ENCODE measurements at regions not wholly inside any gene's neighbourhood (a gene's known extent, or its start where the extent isn't known, plus 50 kb on each side); places are given as distances from the start of the nearest gene placed in this dataset.
"Not testable (repeated sequence)": the region's sequence is repeated elsewhere in the genome, so short reads cannot be mapped to it uniquely, and the experiment has no call there.

- no peak for DNase-seq
Measured at GRCh38 chrX:63581906-63582305, 203.1 kb downstream of the ARHGEF9 start.

- no peak for DNase-seq
Measured at GRCh38 chrX:63581398-63581797, 203.6 kb downstream of the ARHGEF9 start.

DNA sequence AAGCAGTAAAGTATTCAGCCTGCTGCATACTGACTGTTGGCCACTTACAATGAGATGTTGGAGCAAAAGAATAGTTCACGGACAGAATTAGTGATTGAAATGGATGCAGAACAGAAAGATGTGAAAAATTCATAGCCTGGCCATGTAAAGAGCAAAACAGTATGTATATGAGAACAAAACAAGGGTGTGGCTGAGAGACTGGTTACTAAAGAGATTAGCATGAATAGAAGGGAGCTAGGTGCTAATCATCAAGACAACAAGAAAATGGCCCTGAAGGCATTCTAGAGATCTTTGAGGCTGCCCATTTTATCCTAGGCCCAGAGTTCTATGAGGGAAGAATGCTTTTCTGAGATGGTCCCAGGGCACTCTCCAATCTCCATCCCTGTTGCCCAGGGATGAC is 208.5 kb downstream of the ARHGEF9 start:
- no peak for DNase-seq

DNA sequence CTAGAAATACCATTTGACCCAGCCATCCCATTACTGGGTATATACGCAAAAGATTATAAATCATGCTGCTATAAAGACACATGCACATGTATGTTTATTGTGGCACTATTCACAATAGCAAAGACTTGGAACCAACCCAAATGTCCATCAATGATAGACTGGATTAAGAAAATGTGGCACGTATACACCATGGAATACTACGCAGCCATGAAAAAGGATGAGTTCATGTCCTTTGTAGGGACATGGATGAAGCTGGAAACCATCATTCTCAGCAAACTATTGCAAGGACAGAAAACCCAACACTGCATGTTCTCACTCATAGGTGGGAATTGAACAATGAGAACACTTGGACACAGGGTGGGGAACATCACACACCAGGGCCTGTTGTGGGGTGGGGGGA is 209.3 kb downstream of the ARHGEF9 start:
- not testable (repeated sequence) for DNase-seq

DNA sequence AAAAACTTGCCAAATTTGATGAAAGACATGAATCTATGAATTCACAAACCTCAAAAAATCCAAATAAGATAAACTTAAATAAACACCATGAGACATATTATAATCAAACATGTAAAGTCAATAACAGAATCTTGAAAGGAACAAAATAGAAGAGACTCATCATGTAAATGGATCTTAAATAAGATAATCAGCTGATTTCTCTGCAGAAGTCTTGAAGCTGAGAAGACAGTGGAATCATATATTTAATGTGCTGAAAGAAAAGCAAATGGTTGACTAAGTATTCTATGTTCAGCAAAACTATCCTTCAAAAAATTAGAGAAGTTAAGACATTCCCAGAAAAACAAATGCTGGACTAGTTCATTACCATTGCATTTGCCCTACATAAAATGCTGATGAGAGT is 215.7 kb upstream of the SPIN4 start:
- no peak for DNase-seq

- no peak for DNase-seq
Measured at GRCh38 chrX:63561425-63561824, 210.3 kb upstream of the SPIN4 start.

GRCh38 chrX:63560601-63561218 is 209.6 kb upstream of the SPIN4 start:
- peak; percentile 65 for DNase-seq

- no peak for DNase-seq
Measured at GRCh38 chrX:63551856-63552255, 200.7 kb upstream of the SPIN4 start.

DNA sequence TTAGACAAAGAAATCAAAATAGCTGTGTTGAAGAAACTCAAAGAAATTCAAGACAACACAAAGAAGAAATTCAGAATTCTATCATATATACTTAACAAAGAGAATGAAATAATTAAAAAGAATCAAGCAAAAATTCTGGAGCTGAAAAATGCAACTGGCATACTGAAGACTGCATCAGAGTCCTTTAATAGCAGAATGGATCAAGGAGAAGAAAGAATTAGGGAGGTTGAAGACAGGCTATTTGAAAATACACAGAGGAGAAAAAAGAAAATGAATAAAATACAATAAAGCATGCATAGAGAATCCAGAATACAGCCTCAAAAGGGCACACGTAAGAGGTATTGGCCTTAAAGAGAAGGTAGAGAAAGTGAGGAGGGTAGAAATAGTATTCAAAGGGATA is 179.5 kb upstream of the SPIN4 start:
- no peak for DNase-seq

DNA sequence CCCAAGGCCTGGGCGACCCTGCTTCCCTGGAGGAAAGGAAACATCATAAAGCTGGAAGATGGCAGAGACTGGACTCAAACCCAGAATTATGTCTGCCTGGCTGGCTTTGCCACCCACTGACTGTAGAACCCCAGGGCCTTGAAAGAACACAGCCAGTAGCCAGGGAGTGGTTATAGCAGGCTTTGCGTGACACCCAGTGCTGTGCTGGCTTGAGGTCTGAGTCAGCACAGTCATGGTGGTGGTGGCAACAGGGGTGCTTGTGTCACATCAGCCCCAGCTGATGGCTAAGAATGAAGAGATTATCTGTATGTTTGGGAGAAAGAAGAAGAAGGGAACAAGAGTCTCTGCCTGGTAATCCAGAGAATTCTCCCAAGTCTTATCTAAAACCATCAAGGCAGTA is 178.8 kb upstream of the SPIN4 start:
- no peak for DNase-seq

- no peak for DNase-seq
Measured at GRCh38 chrX:63526863-63527262, 175.7 kb upstream of the SPIN4 start.

GRCh38 chrX:63525491-63525890 is 174.4 kb upstream of the SPIN4 start:
- no peak for DNase-seq

DNA sequence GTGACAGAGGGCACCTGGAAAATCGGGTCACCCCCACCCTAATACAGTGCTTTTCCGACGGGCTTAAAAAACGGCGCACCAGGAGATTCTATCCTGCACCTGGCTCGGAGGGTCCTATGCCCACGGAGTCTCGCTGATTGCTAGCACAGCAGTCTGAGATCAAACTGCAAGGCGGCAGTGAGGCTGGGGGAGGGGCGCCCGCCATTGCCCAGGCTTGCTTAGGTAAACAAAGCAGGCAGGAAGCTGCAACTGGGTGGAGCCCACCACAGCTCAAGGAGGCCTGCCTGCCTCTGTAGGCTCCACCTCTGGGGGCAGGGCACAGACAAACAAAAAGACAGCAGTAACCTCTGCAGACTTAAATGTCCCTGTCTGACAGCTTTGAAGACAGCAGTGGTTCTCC is 168.2 kb upstream of the SPIN4 start:
- not testable (repeated sequence) for DNase-seq

DNA sequence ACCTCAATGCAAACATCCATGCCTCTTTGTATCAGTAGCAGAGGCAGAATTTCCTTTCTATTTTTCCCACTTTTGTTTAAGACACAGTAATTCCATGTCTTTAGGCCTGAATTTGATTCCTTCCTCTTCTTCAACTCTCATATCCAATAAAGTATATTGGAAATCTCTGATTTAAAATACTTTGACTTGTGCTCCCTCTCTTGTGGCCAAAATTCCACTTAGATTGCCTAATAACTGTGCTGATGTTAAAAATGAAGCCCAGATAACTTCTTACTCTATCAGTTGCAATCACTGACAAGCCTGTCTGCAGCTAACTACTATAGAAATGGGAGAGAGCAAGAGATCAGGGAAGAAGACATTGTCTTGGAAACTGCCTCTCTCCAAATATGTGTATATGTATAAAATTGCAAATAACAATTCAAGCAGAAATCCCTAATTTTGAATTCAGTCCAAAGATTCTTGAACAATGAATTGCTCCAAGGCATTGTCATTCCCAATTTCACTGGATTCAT is 163.5 kb upstream of the SPIN4 start:
- DNase-seq, result no peak

DNA sequence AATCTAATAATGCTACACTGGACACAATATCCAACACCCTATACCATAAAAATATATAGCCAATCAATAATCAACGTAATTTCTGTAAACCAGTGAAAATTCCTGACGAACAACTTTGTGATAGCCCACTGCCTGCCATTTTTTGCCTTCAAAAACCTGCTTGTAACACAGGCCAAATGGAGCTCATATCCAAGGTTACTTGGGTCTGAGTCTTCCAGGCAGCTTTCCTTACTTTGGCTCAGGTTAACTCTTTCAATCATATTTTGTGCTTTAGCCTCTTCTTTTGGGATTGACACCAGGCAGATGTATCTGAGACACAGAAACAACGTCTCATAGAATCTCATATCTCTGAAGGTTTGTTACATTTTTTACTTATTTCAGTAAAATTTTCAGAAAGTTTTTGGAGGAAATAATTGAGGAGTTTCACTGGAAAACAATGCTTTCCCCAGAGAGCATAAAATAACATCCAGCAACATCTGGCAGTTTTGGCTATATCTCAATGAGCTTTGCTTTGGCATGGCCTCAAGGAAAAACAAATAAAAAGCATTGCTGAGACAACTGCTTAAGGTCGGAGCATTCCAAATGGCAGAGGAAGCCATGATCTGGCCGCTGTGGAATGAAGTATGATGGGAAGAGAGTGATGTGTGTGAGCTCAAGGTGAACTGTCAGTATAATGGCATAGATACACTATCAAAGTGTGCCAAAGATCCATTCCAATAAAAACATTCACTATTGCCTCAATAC is 162.9 kb upstream of the SPIN4 start:
- no peak for DNase-seq

DNA sequence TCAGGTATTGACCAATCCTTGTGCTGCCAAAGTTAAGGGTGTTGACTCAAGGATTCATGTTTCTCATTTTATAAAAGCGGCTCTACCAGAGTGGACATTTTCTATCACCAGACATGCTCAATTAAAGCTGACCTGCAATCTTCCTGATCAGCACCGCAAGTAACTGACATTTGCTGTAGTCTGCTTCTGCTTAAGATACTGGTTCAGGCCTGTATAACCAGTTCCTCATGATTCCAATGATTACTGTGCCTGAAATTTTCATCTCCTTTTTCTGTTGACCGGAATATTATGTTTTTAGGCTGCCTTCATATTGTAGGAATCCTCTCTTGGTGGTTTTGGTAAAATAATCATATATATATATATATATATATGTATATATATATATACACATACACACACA is 160.2 kb upstream of the SPIN4 start:
- DNase-seq, result no peak

GRCh38 chrX:63508668-63509067 is 157.5 kb upstream of the SPIN4 start:
- no peak for DNase-seq

DNA sequence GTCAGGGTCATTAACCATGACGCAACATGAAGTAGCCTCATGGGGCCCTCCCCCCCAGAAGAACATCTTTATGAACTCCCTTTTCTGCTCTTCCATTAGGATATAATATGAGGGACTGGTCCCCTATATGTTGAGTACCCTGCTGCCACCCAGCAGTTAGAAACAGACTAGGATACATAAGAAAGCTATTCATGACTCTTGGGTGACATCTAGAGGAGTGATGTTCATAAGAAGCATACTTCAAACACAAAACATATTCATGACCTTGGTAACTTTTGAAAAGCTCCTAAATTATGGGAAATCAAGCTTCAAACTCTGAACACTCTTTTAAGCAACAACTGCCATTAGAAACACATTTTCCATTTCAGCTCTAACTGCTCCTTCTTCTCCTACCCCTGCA is 155.2 kb upstream of the SPIN4 start:
- DNase-seq, result no peak

DNA sequence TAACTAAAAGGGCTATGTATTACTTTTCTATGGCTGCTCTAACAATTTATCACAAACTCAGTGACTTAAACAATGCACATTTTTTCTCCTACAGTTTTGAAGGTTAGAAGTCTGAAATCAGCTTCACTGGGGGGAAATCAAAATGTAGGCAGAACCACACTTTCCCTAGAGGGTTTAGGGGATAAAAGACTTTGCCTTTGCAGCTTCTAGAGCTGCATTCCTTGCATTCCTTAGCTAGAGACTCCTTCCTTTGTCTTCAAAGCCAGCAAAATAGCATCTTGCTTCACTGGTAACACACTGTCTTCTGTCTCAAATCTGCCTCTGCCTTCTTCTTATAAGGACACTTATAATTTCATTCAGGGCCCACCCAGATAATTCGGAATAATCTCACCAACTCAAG is 152.4 kb upstream of the SPIN4 start:
- DNase-seq, result no peak

GRCh38 chrX:63488546-63489373 is 137.6 kb upstream of the SPIN4 start:
- no peak for DNase-seq

- DNase-seq, result no peak
Measured at GRCh38 chrX:63475200-63475599, 124.1 kb upstream of the SPIN4 start.

GRCh38 chrX:63471004-63471403 is 119.9 kb upstream of the SPIN4 start:
- no peak for DNase-seq

GRCh38 chrX:63470506-63470905 is 119.4 kb upstream of the SPIN4 start:
- DNase-seq, result no peak

- no peak for DNase-seq
Measured at GRCh38 chrX:63466690-63467089, 115.6 kb upstream of the SPIN4 start.

Data from NCI-H1105 (cell line).